H9 (cell line): ENCODE measurements at regions not wholly inside any gene's neighbourhood (a gene's known extent, or its start where the extent isn't known, plus 50 kb on each side); places are given as distances from the start of the nearest gene placed in this dataset.

Experiments used
- DNase-seq: peaks from one replicate; pipeline ENCODE4 v3.0.0-alpha.2; 2017
- H2AFZ ChIP-seq: one replicate; pipeline ENCODE4 v1.6.1; 2013; ENCODE audit warnings: mild to moderate bottlenecking, low read length, control low read depth, moderate library complexity
- H2AK5ac ChIP-seq: 2 replicates; pipeline ENCODE4 v1.6.1; 2013; ENCODE audit warnings: low read length, control low read depth, mixed read lengths; ENCODE audit not compliant: insufficient read length
- H2BK120ac ChIP-seq: one replicate; pipeline ENCODE4 v1.6.1; 2013; ENCODE audit warnings: low read depth, mild to moderate bottlenecking, low read length, control low read depth, inconsistent platforms; ENCODE audit not compliant: poor library complexity, severe bottlenecking
- H2BK12ac ChIP-seq: 2 replicates; pipeline ENCODE4 v1.6.1; 2013; ENCODE audit warnings: low read length, control low read depth, mixed read lengths, low read depth; ENCODE audit not compliant: insufficient read length
- H2BK15ac ChIP-seq: 2 replicates; pipeline ENCODE4 v1.6.1; 2013; ENCODE audit warnings: low read depth, low read length, control low read depth
- H2BK20ac ChIP-seq: one replicate; pipeline ENCODE4 v1.6.1; 2013; ENCODE audit warnings: low read depth, mild to moderate bottlenecking, low read length, control low read depth, inconsistent platforms; ENCODE audit not compliant: poor library complexity, severe bottlenecking
- H2BK5ac ChIP-seq: 2 replicates; pipeline ENCODE4 v1.6.1; 2013; ENCODE audit warnings: low read length, control low read depth, mixed read lengths; ENCODE audit not compliant: insufficient read length
- H3K14ac ChIP-seq: 2 replicates; pipeline ENCODE4 v1.6.1; 2013; ENCODE audit warnings: low read length, control low read depth; ENCODE audit not compliant: insufficient read depth
- H3K18ac ChIP-seq: 2 replicates; pipeline ENCODE4 v1.6.1; 2013; ENCODE audit warnings: low read depth, mild to moderate bottlenecking, mixed read lengths, low read length, control low read depth; ENCODE audit not compliant: insufficient read length
- H3K23ac ChIP-seq: 2 replicates; pipeline ENCODE4 v1.6.1; 2013; ENCODE audit warnings: low read length, control low read depth, mixed read lengths, low read depth; ENCODE audit not compliant: insufficient read length
- H3K23me2 ChIP-seq: 2 replicates; pipeline ENCODE4 v1.6.1; 2013; ENCODE audit warnings: low read depth, mild to moderate bottlenecking, mixed read lengths, low read length, control low read depth; ENCODE audit not compliant: insufficient read length, poor library complexity, severe bottlenecking
- H3K27ac ChIP-seq: 2 replicates; pipeline ENCODE4 v1.5.1; 2013; ENCODE audit warnings: low read length, control low read depth, mixed read lengths, low read depth; ENCODE audit not compliant: insufficient read length
- H3K27me3 ChIP-seq: 2 replicates; pipeline ENCODE4 v1.6.1; 2013; ENCODE audit warnings: low read length, control low read depth, inconsistent platforms; ENCODE audit not compliant: insufficient read depth
- H3K4ac ChIP-seq: 2 replicates; pipeline ENCODE4 v1.6.1; 2013; ENCODE audit warnings: low read depth, mild to moderate bottlenecking, control low read depth, inconsistent platforms, low read length, moderate library complexity
- H3K4me1 ChIP-seq: 2 replicates; pipeline ENCODE4 v1.6.1; 2013; ENCODE audit warnings: low read length, control low read depth, inconsistent platforms; ENCODE audit not compliant: insufficient read depth
- H3K4me2 ChIP-seq: 2 replicates; pipeline ENCODE4 v1.6.1; 2013; ENCODE audit warnings: low read length, control low read depth, mixed read lengths; ENCODE audit not compliant: insufficient read length, insufficient read depth
- H3K56ac ChIP-seq: 2 replicates; pipeline ENCODE4 v1.6.1; 2013; ENCODE audit warnings: low read depth, mild to moderate bottlenecking, mixed read lengths, low read length, control low read depth; ENCODE audit not compliant: insufficient read length
- H3K79me1 ChIP-seq: 2 replicates; pipeline ENCODE4 v1.6.1; 2013; ENCODE audit warnings: low read depth, mild to moderate bottlenecking, moderate library complexity, low read length, control low read depth, inconsistent platforms; ENCODE audit not compliant: insufficient read depth, poor library complexity, severe bottlenecking
- H3K79me2 ChIP-seq: 2 replicates; pipeline ENCODE4 v1.6.1; 2013; ENCODE audit warnings: low read length, control low read depth, inconsistent platforms; ENCODE audit not compliant: insufficient read depth
- H3K9ac ChIP-seq: 2 replicates; pipeline ENCODE4 v1.6.1; 2013; ENCODE audit warnings: low read length, control low read depth, mixed read lengths; ENCODE audit not compliant: insufficient read length; ENCODE audit errors: extremely low read depth
- H3K9me3 ChIP-seq: one replicate; pipeline ENCODE4 v1.6.1; 2013; ENCODE audit warnings: low read depth, low read length, inconsistent platforms; ENCODE audit not compliant: control insufficient read depth
- H3T11ph ChIP-seq: one replicate; pipeline ENCODE4 v1.6.1; 2013; ENCODE audit warnings: mild to moderate bottlenecking, low read length, control low read depth, inconsistent platforms
- H4K20me1 ChIP-seq: one replicate; pipeline ENCODE4 v1.6.1; 2013; ENCODE audit not compliant: control insufficient read depth, insufficient read length, insufficient read depth
- H4K5ac ChIP-seq: 2 replicates; pipeline ENCODE4 v1.6.1; 2013; ENCODE audit warnings: low read depth, mild to moderate bottlenecking, mixed read lengths, low read length, control low read depth; ENCODE audit not compliant: insufficient read length
- H4K8ac ChIP-seq: replicated peaks from 2 replicates; pipeline ENCODE4 v1.6.1; 2013; ENCODE audit warnings: low read length, control low read depth, mixed read lengths, low read depth; ENCODE audit not compliant: insufficient read length
- H4K91ac ChIP-seq: 2 replicates; pipeline ENCODE4 v1.6.1; 2013; ENCODE audit warnings: low read depth, mild to moderate bottlenecking, moderate library complexity, mixed read lengths, low read length, control low read depth; ENCODE audit not compliant: insufficient read length
- H3K27ac Mint-ChIP-seq, 3 experiments: 2 replicates in 2 of 3; 3 replicates in 1 of 3; pipeline ENCODE4 v1.8.0; 2020 to 2021; ENCODE audit warnings: mixed read lengths in 3 of 3, mild to moderate bottlenecking in 1 of 3, moderate library complexity in 1 of 3
- H3K27me3 Mint-ChIP-seq: 2 replicates; pipeline ENCODE4 v1.8.0; 2021; ENCODE audit warnings: low read depth, mild to moderate bottlenecking, moderate library complexity, mixed read lengths
- H3K36me3 Mint-ChIP-seq, 3 experiments: 2 replicates in 2 of 3; 3 replicates in 1 of 3; pipeline ENCODE4 v1.8.0; 2020 to 2021; ENCODE audit warnings: low read depth in 3 of 3, mixed read lengths in 3 of 3; ENCODE audit not compliant: insufficient read depth in 1 of 3
- H3K4me1 Mint-ChIP-seq, 2 experiments: 2 replicates each; pipeline ENCODE4 v1.8.0; 2020; ENCODE audit warnings: mixed read lengths in 2 of 2
- H3K4me3 Mint-ChIP-seq, 2 experiments: 2 replicates in 1 of 2; 3 replicates in 1 of 2; pipeline ENCODE4 v1.8.0; 2020 to 2021; ENCODE audit warnings: mild to moderate bottlenecking in 2 of 2, mixed read lengths in 2 of 2, moderate library complexity in 1 of 2
- H3K9me3 Mint-ChIP-seq, 2 experiments: 2 replicates in 1 of 2; 3 replicates in 1 of 2; pipeline ENCODE4 v1.8.0; 2020; ENCODE audit warnings: mild to moderate bottlenecking in 2 of 2, mixed read lengths in 2 of 2, moderate library complexity in 1 of 2
- CTCF ChIP-seq: fragments of 200-600 bp; sonication (generic); conservative IDR thresholded peaks from 3 replicates; pipeline ENCODE4 v1.8.0; 2021; ENCODE audit warnings: antibody characterized with exemption, mild to moderate bottlenecking
- WGBS: extraction: QIAGEN DNeasy Blood & Tissue Kit; methylation state at CpG from one replicate; pipeline ENCODE4 v1.1.7; 2013; ENCODE audit warnings: missing lambda C conversion rate, low lambda C conversion rate, mixed read lengths; ENCODE audit not compliant: insufficient read length; ENCODE audit errors: extremely low coverage; 5-methylcytosine and 5-hydroxymethylcytosine counted together

- Histone ChIP-seq H2BK12ac (no peak overlapping the region), H2BK20ac (no peak overlapping the region), H3K4me2 (no peak overlapping the region), H3K4ac (no peak overlapping the region), H2BK120ac (no peak overlapping the region), H2BK15ac (no peak overlapping the region), H3K27ac (no peak overlapping the region), H4K91ac (no peak overlapping the region), H4K8ac (no peak overlapping the region), H3K23me2 (no peaks in the 10 kb centered on the region), H3K9me3 (no peaks in the 10 kb centered on the region), H3K23ac (no peak overlapping the region), H3K27me3 (no peaks in the 10 kb centered on the region), H4K20me1 (no peaks in the 10 kb centered on the region), H3K18ac (no peak overlapping the region), H3K56ac (no peak overlapping the region), H2AK5ac (no peak overlapping the region), H3K79me1 (no peaks in the 10 kb centered on the region), H3K14ac (no peak overlapping the region), H2BK5ac (no peak overlapping the region), H3K9ac (no peak overlapping the region), H3K4me1 (no peaks in the 10 kb centered on the region), H3K79me2 (no peaks in the 10 kb centered on the region), H4K5ac (no peak overlapping the region), H3T11ph (no peak overlapping the region), H2AFZ (no peak overlapping the region)
- Mint-ChIP-seq H3K9me3 (no peaks in the 10 kb centered on the region), H3K27me3 (peaks cover 1% of the 10 kb centered on the region; the same call in 1 of the 2 replicates), H3K27ac (no peak overlapping the region), H3K4me3 (no peak overlapping the region), H3K4me1 (peaks cover 9% of the 10 kb centered on the region in 2 experiments; a peak in 3 of 4 replicates), H3K36me3 (no peaks in the 10 kb centered on the region)
- no peak for TF ChIP-seq CTCF
- DNase-seq = no peak
- no CpG with 5 or more reads among the region's 8 CpGs for WGBS
Observed at GRCh38 chr16:73321853-73322252, 273.9 kb upstream of the ZFHX3 start.
